ENCODE measurements at regions not wholly inside any gene's neighbourhood (a gene's known extent, or its start where the extent isn't known, plus 50 kb on each side); places are given as distances from the start of the nearest gene placed in this dataset.
A peak's percentile ranks its signal among the peaks of the same experiment; 100 is the strongest.

GRCh38 chr7:81877890-81878289, 108.0 kb upstream of the HGF start:
- Histone ChIP-seq H3K9ac (ENCODE audit: control insufficient read depth, insufficient read depth, low read length) (no peak overlapping the region), H4K20me1 (ENCODE audit: control insufficient read depth, insufficient read depth) (no peaks in the 10 kb centered on the region), H3K36me3 (ENCODE audit: control insufficient read depth in 2 of 2, insufficient read depth in 2 of 2, low read length in 1 of 2) (no peaks in the 10 kb centered on the region), H3K4me2 (ENCODE audit: control insufficient read depth, insufficient read depth) (no peak overlapping the region), H3K79me2 (ENCODE audit: control insufficient read depth, insufficient read depth, low read length) (no peaks in the 10 kb centered on the region), H2AFZ (ENCODE audit: control insufficient read depth, low read depth, low read length) (no peak overlapping the region), H3K27ac (ENCODE audit: control insufficient read depth, insufficient read depth) (no peak overlapping the region), H3K4me1 (ENCODE audit: control insufficient read depth, insufficient read depth, low read length) (peaks cover 4% of the 10 kb centered on the region), H3K27me3 (replicated peaks in 1 of 2; ENCODE audit: control insufficient read depth in 2 of 2, insufficient read depth in 2 of 2, low read length in 1 of 2) (no peaks in the 10 kb centered on the region), H3K4me3 (no peak overlapping the region), H3K9me3 (replicated peaks; ENCODE audit: control insufficient read depth, insufficient read depth, low read length) (no peaks in the 10 kb centered on the region)
- POLR2A ChIA-PET: interaction anchor here (1.1 kb wide), 1 partner anchor 11 kb away, joined by 3 read pairs; no protein-coding TSS in a partner anchor
- ATAC-seq (no peak), FAIRE-seq (no peak), DNase-seq (ENCODE audit: low read depth, low spot score) (no peak)
- in situ Hi-C loops (cut with MboI) (no loop called here), intact Hi-C loops (cut with micrococcal nuclease; ENCODE audit: unreplicated experiment) (no loop called here)
- CTCF ChIA-PET: interaction anchor here (1.5 kb wide), 1 partner anchor 80 kb away, joined by 3 read pairs; no protein-coding TSS in a partner anchor
- RAD21 ChIA-PET (ENCODE audit: unreplicated experiment): interaction anchor here (1.3 kb wide), 1 partner anchor 9 kb away, joined by 3 read pairs; no protein-coding TSS in a partner anchor
- whole genome bisulfite sequencing (ENCODE audit: insufficient coverage, insufficient replicate concordance, low lambda C conversion rate, missing lambda C conversion rate): 4% methylated on average over 3 of the region's 3 CpGs
- BruUV-seq (replicated peaks): no TSS peak
- SMC1A ChIA-PET (ENCODE audit: uncharacterized antibody, unreplicated experiment): interaction anchor here (0.8 to 2.1 kb wide), 3 partner anchors 14 to 77 kb away, joined by 3 to 4 read pairs (median 4); no protein-coding TSS in a partner anchor
- no peak for TF ChIP-seq CBX3 (IDR thresholded peaks at IDR 0.05; ENCODE audit: borderline replicate concordance, low read depth)
- TF ChIP-seq MLLT1 (IDR thresholded peaks at IDR 0.05): no peak
- TF ChIP-seq FOS (IDR thresholded peaks at IDR 0.05; ENCODE audit: borderline replicate concordance, extremely low read depth, insufficient read length): no peak
- TF ChIP-seq HDAC2 (IDR thresholded peaks at IDR 0.05): no peak

GRCh38 chr7:81873559-81873958, 103.7 kb upstream of the HGF start:
- DNase-seq (ENCODE audit: low read depth, low spot score): peak; percentile 31
- Histone ChIP-seq H4K20me1 (ENCODE audit: control insufficient read depth, insufficient read depth) (no peaks in the 10 kb centered on the region), H3K4me2 (ENCODE audit: control insufficient read depth, insufficient read depth) (peak overlapping the region; percentile 35; the same call in 1 of the 2 replicates), H3K27ac (ENCODE audit: control insufficient read depth, insufficient read depth) (peak overlapping the region; percentile 84), H3K9ac (ENCODE audit: control insufficient read depth, insufficient read depth, low read length) (no peak overlapping the region), H3K27me3 (replicated peaks in 1 of 2; ENCODE audit: control insufficient read depth in 2 of 2, insufficient read depth in 2 of 2, low read length in 1 of 2) (no peaks in the 10 kb centered on the region), H3K4me1 (ENCODE audit: control insufficient read depth, insufficient read depth, low read length) (peaks cover 9% of the 10 kb centered on the region), H3K79me2 (ENCODE audit: control insufficient read depth, insufficient read depth, low read length) (no peaks in the 10 kb centered on the region), H3K4me3 (no peak overlapping the region), H3K9me3 (replicated peaks; ENCODE audit: control insufficient read depth, insufficient read depth, low read length) (peaks cover 2% of the 10 kb centered on the region; the same call in 2 of the 3 replicates), H3K36me3 (ENCODE audit: control insufficient read depth in 2 of 2, insufficient read depth in 2 of 2, low read length in 1 of 2) (no peaks in the 10 kb centered on the region), H2AFZ (ENCODE audit: control insufficient read depth, low read depth, low read length) (no peak overlapping the region; the same call in 1 of the 2 replicates)
- BruUV-seq (replicated peaks): no TSS peak
- RAD21 ChIA-PET (ENCODE audit: unreplicated experiment): no interaction called here
- FAIRE-seq: no peak
- in situ Hi-C loops (cut with MboI): no loop called here
- intact Hi-C loops (cut with micrococcal nuclease; ENCODE audit: unreplicated experiment): loop anchor here (2.0 to 5.0 kb wide), 4 partner anchors 81 to 373 kb away; no protein-coding TSS in a partner anchor
- CTCF ChIA-PET: no interaction called here
- peak; percentile 75 for ATAC-seq
- WGBS (ENCODE audit: insufficient coverage, insufficient replicate concordance, low lambda C conversion rate, missing lambda C conversion rate): 23% methylated on average over 3 of the region's 3 CpGs
- POLR2A ChIA-PET: no interaction called here
- SMC1A ChIA-PET (ENCODE audit: uncharacterized antibody, unreplicated experiment): interaction anchor here (1.5 to 2.0 kb wide), 3 partner anchors 27 to 91 kb away, joined by 3 to 5 read pairs (median 5); no protein-coding TSS in a partner anchor
- TF ChIP-seq CREM (IDR thresholded peaks at IDR 0.05; ENCODE audit: low read depth): peak; percentile 67
- peak; percentile 46; the same call in 1 of the 2 replicates for TF ChIP-seq ATF7 (IDR thresholded peaks at IDR 0.05; ENCODE audit: low read depth)
- no peak for TF ChIP-seq CEBPZ (IDR thresholded peaks at IDR 0.05; ENCODE audit: low read depth, low read length)
- TF ChIP-seq FOXM1 (IDR thresholded peaks at IDR 0.05; ENCODE audit: low read depth, low read length): peak; percentile 65; the same call in 1 of the 2 replicates
- TF ChIP-seq NFYB (IDR thresholded peaks at IDR 0.05; ENCODE audit: insufficient read depth, low read depth, low read length): no peak
- peak; percentile 89 for TF ChIP-seq MEF2B (IDR thresholded peaks at IDR 0.05; ENCODE audit: partially characterized antibody, poor library complexity, severe bottlenecking)

All from GM12878 (cell line).